Heart left ventricle (tissue), 16 donors: ENCODE measurements at regions not wholly inside any gene's neighbourhood (a gene's known extent, or its start where the extent isn't known, plus 50 kb on each side); places are given as distances from the start of the nearest gene placed in this dataset.

Source experiments
- ATAC-seq, 4 donors: fragments of 200-7000 bp; cut with Tn5 transposase; one replicate each; pipeline ENCODE4 v1.9.1; 2020 to 2022; ENCODE audit warnings: moderate library complexity in 4 of 4, mild to moderate bottlenecking in 3 of 4, moderate number of reproducible peaks in 1 of 4
- DNase-seq, 5 donors: peaks; one replicate each; pipeline ENCODE4 v3.0.0-alpha.2; 2020
- H3K27ac ChIP-seq, 12 donors: fragments of 200-600 bp; sonication (generic) in 4 of 12; one replicate each; pipeline versions ENCODE4 v1.5.0 to v1.8.0; 2016 to 2022; ENCODE audit warnings: mild to moderate bottlenecking in 2 of 12
- H3K27me3 ChIP-seq, 9 donors: fragments of 200-600 bp; sonication (generic) in 2 of 9; one replicate each; pipeline versions ENCODE4 v1.5.1 to v1.8.0; 2016 to 2022; ENCODE audit warnings: mild to moderate bottlenecking in 3 of 9
- H3K36me3 ChIP-seq, 9 donors: fragments of 200-600 bp; sonication (generic) in 2 of 9; one replicate each; pipeline versions ENCODE4 v1.5.0 to v1.8.0; 2018 to 2022; ENCODE audit warnings: mild to moderate bottlenecking in 2 of 9
- H3K4me1 ChIP-seq, 12 donors: fragments of 200-600 bp; sonication (generic) in 4 of 12; one replicate each; pipeline versions ENCODE4 v1.5.0 to v1.8.0; 2016 to 2022; ENCODE audit warnings: mild to moderate bottlenecking in 3 of 12
- H3K4me3 ChIP-seq, 12 donors: fragments of 200-600 bp; sonication (generic) in 4 of 12; one replicate each; pipeline versions ENCODE4 v1.5.0 to v1.8.0; 2017 to 2022; ENCODE audit warnings: mild to moderate bottlenecking in 9 of 12, moderate library complexity in 4 of 12
- H3K9me3 ChIP-seq, 12 donors: fragments of 200-600 bp; sonication (generic) in 4 of 12; one replicate each; pipeline versions ENCODE4 v1.5.0 to v1.8.0; 2016 to 2022; ENCODE audit warnings: mild to moderate bottlenecking in 1 of 12
- CTCF ChIP-seq, 12 donors: fragments of 200-600 bp; sonication (generic) in 4 of 12; IDR thresholded peaks; one replicate each; pipeline versions ENCODE4 v1.5.0 to v1.8.0; 2018 to 2022; ENCODE audit warnings: antibody characterized with exemption in 12 of 12, mild to moderate bottlenecking in 5 of 12
- POLR2A ChIP-seq, 2 donors: fragments of 450-650 bp; IDR thresholded peaks; one replicate each; pipeline ENCODE4 v1.6.1; 2017; ENCODE audit warnings: antibody characterized with exemption in 2 of 2, mild to moderate bottlenecking in 2 of 2, moderate library complexity in 2 of 2
- WGBS, 4 donors: extraction: QIAGEN DNeasy Blood & Tissue Kit in 2 of 4; methylation state at CpG; one replicate each; pipeline versions ENCODE4 v1.1.5 to v1.1.7; 2013 to 2018; 5-methylcytosine and 5-hydroxymethylcytosine counted together
- intact Hi-C, 10 donors: fragments of 100-400 bp; cut with DNase I; formaldehyde crosslinking; loops; one replicate each; pipeline versions ENCODE4 v1.11.1 to v1.14.2; 2022
- donor health status: ischemic (EF 13 %, LVEDD 7.1; RV severe dilation, severe dysfunction).
- donor health status: healthy with polysubstance abuse.
- donor health status: DM: no; HTN: yes; CAD: no.
- donor health status: DM: no; HTN: no; CAD: no.
- donor health status: ischemic (EF 25% LVEDD 6.9; RV normal size, moderate dysfunction).
- donor health status: ischemic (EF 25% LVEDD 5.7; RV mildly dilated, moderate dysfunction).
- donor health status: healthy.
- donor health status: DM: yes; HTN: yes; CAD: no.
- donor health status: ischemic (EF 35%, LVEDD 5.7; RV mildly dilated, moderate dysfunction).
- donor health status: nonischemic (EF 11% LVEDD 7.7; RV severe dilation, severe dysfunction).
- donor health status: DM: yes; HTN: yes; CAD: no.
- donor health status: PGD.
- donor health status: ischemic (EF 29% LVEDD 5.4; RV normal size, mild dysfunction).
- donor health status: nonischemic (EF 23%, LVEDD 6.1; RV moderate dilation, normal function).

- ATAC-seq (no peak), DNase-seq (no peak)
- Histone ChIP-seq H3K4me3 (no peak overlapping the region), H3K9me3 (no peaks in the 10 kb centered on the region), H3K27me3 (no peaks in the 10 kb centered on the region), H3K4me1 (no peaks in the 10 kb centered on the region), H3K36me3 (no peaks in the 10 kb centered on the region), H3K27ac (no peak overlapping the region)
- intact Hi-C loops = no loop called here
- TF ChIP-seq POLR2A (IDR thresholded peaks at IDR 0.05) (no peak), CTCF (IDR thresholded peaks at IDR 0.05) (no peak)
- 86 to 94% (median 91%) methylated on average over 1 of the region's 1 CpG for WGBS, 4 donors
Observed at GRCh38 chr12:84607170-84607819, 305.3 kb downstream of the SLC6A15 start.

GRCh38 chr12:84605983-84606382 lies 306.6 kb downstream of the SLC6A15 start:
- DNase-seq (no peak), ATAC-seq (no peak)
- H3K4me3 ChIP-seq = no peak overlapping the region
- TF ChIP-seq POLR2A (IDR thresholded peaks at IDR 0.05) (no peak), CTCF (IDR thresholded peaks at IDR 0.05) (no peak)
- H3K27ac ChIP-seq = no peak overlapping the region
- H3K36me3 ChIP-seq = no peaks in the 10 kb centered on the region
- no peaks in the 10 kb centered on the region for H3K4me1 ChIP-seq
- intact Hi-C loops = no loop called here
- no peaks in the 10 kb centered on the region for H3K27me3 ChIP-seq
- 90 to 95% (median 92%) methylated on average over 2 of the region's 2 CpGs for WGBS, 4 donors
- H3K9me3 ChIP-seq = no peaks in the 10 kb centered on the region

- H3K27ac ChIP-seq = no peak overlapping the region
- no peaks in the 10 kb centered on the region for H3K27me3 ChIP-seq
- no peak overlapping the region for H3K4me3 ChIP-seq
- H3K9me3 ChIP-seq = no peaks in the 10 kb centered on the region
- H3K4me1 ChIP-seq = no peaks in the 10 kb centered on the region
- ATAC-seq = no peak
- no peaks in the 10 kb centered on the region for H3K36me3 ChIP-seq
- intact Hi-C loops = no loop called here
- DNase-seq = no peak
- TF ChIP-seq POLR2A (IDR thresholded peaks at IDR 0.05) = no peak
- no peak for TF ChIP-seq CTCF (IDR thresholded peaks at IDR 0.05)
Observed at GRCh38 chr12:84604551-84604950, 308.0 kb downstream of the SLC6A15 start.

GRCh38 chr12:84603484-84604248 lies 308.9 kb downstream of the SLC6A15 start:
- 69 to 82% (median 77%) methylated on average over 2 of the region's 2 CpGs for WGBS, 4 donors
- no peak for ATAC-seq
- H3K27me3 ChIP-seq = no peaks in the 10 kb centered on the region

More at GRCh38 chr12:84603484-84604248, 308.9 kb downstream of the SLC6A15 start:
- TF ChIP-seq POLR2A (IDR thresholded peaks at IDR 0.05) = no peak
- Histone ChIP-seq H3K4me3 (no peak overlapping the region), H3K4me1 (no peaks in the 10 kb centered on the region), H3K36me3 (no peaks in the 10 kb centered on the region), H3K9me3 (no peaks in the 10 kb centered on the region), H3K27ac (no peak overlapping the region)
- intact Hi-C loops = no loop called here
- DNase-seq = no peak
